GM18873 (cell line): ENCODE measurements at regions not wholly inside any gene's neighbourhood (a gene's known extent, or its start where the extent isn't known, plus 50 kb on each side); places are given as distances from the start of the nearest gene placed in this dataset.

Source experiments
- ATAC-seq: cut with Tn5 transposase; IDR thresholded peaks from one replicate; pipeline ENCODE4 v1.9.1; 2021; ENCODE audit warnings: mild to moderate bottlenecking, moderate library complexity, moderate number of reproducible peaks; ENCODE audit not compliant: unreplicated experiment, low FRiP score

DNA sequence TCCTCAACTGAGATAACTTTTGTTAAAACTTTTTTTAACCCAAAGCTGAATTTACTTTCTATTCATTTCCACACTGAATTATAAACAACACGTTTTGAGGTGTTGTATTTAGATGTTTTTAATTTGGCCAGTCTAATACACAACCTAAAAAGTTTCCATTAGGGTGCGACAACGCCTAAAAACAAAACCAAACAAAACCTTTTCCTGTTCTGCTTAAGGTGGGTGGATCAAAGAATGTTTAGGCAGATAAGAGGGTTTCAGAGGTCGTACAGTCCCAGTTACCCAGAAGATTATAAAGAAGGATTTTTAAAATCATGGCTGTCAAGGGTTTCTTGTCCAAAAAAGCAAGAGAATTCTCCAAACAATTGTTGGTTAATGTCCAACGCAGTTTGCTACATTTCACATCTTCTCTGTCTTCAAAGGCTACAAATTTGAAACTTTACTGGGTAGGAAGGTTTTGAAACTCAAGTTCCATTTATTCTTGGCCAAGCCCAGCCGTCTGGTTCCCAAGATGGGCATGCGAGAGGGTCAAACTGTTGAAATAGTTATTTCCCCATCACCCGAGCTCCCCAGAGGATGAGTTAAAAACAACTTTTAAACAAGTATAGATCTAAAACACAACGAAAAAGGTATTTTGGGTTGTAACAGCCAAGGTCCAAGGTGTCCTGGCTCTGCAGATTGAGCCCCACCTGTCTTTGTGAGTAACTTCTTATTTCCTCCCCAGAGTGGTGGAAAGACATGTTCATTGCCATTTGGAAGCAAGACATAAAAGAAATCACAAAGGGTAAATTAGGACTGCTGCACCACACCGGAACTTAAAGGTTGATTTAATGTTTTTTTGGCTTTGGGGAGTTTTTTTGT, 122.8 kb upstream of the MAP3K1 start:
- ATAC-seq: no peak

DNA sequence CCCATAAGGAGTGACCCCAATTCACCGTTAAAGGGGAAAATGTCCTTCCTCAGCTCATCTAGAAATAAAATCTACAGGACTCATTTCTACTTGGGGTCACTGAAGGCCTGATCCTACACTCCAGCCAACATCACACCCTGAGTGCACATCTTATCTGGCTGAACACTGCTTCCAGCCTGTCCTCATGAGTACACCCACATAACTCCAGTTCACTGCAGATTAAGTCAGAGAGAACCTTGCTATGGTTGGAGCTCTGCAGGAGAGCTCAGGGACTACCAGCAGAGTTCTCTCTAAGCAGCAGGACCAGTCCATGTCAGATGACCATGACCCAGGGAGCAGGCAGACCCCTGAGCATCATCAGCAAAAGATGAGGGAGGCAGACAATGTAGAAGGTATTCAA, 126.9 kb upstream of the MAP3K1 start:
- ATAC-seq: no peak

DNA sequence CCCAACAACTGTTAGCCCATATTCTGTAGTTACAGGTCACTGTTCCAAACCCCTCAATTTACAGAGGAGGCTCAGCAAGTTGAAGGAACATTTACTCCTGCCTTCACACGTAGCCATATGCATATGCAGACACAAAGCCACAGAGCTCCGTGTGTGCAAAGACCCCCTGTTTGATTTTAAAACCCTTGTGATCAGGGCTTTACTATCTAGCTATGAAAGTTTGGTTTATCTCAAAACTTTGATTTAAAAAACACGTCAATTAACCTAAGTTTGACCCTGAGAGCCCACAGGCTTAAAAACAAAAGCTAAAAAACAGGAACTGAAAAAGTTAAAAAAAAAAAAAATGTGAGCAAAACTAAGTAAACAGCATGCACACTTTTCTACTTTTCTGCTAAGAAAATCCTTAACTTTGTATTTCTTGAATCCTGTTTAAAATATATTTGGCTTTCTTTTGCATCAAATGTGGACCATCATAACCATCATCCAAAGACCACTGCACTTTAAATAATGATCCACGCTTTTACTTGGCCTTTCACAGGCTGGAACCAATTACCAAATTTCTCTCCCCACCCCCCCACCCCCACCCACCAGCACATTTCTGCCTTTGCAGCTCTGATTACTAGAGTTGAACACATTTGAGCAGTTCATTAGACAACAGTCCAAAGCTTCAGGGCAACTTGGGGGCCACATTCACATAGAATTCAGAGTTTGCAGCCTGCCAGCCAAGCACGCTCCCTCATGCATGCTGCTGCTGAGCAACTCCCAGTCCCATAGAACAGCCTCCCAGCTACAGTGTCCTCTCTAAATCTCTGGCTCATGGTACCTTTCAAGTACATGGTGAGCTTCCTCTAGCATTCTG, 128.8 kb upstream of the MAP3K1 start:
- peak; percentile 67 for ATAC-seq

DNA sequence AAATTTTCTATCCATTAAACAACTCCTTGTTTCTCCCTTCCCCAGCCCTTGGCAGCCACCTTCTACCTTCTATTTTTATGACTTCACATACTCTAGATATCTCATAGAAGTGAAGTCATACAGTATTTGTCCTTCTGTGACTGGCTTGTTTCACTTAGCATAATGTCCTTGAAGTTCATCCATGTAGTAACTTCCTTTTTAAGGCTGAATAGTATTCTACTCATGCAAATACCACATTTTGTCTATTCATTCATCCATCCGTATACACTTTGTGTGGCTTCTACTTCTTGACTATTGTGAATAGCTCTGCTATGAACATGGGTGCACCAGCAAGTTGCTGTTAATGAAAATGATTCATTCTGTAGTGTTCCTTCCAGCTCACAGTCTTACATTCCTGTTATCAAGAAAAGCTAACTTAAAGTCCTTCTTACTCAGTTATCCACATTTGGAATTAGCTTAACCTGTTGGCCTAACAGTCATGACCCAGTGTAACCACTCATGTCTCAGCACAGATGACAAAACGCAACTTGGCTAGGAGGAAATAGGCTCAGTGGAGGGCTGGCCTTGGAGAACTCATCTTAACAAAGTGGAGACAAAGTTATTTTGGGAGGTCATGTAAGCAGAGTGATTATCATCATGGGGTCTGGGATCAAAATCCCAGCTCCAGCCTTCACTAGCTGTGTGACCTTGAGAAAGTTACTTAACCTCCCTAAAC, 129.7 kb upstream of the MAP3K1 start:
- no peak for ATAC-seq

DNA sequence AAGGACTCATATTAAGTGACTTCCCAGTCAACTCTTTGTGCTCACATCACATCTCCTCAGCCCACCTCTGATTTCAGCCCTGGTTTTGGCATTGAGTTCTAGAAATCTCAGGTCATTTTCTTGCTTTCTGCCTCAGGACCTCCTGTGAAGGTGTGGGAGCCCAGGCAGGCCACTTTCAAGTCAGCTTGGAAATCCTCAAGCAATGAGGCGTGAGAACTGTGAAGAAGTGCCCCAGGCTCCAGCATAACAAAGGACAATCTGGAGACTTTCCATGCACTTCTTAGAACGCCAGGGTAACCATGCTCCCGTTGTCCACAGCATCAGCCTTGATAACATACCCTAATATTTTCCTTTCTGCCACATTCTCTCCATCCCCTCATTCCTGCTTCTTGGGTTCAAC, 131.2 kb upstream of the MAP3K1 start:
- ATAC-seq: no peak

DNA sequence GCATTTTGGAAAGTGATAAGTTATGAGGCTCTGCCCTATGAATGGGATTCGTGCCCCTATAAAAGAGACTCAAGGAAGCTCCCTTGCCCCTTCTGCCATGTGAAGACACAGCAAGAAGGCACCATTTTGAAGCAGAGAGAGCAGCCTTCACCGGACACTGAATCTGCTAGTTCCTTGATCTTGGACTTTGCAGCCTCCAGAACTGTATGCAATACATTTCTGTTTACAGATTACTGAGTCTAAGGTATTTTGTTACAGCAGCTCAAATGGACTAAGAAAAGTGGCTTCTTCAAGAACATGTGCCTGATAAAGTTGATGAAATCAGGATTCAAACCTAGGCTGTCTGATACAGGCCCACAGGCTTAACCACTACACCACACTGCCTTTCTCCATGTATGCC, 131.6 kb upstream of the MAP3K1 start:
- ATAC-seq: no peak

DNA sequence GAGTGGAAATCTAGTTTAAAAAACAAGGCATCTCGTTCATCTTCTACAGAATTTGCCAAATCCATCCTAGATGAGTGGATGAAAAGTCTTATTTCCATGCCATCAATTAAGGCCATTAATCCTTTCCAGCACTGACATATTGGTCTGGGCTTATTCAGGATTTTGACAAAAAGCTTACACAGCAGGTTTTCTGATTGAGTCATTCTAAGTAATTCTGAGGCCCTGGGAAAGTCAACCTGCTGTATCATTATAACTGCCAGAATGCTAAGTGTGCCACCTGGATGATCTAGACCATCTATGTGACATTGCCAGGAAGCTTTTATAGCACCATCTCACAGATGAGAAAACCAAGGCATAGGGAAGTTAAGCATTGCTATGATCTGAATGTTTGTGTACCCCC, 132.1 kb upstream of the MAP3K1 start:
- ATAC-seq: no peak

DNA sequence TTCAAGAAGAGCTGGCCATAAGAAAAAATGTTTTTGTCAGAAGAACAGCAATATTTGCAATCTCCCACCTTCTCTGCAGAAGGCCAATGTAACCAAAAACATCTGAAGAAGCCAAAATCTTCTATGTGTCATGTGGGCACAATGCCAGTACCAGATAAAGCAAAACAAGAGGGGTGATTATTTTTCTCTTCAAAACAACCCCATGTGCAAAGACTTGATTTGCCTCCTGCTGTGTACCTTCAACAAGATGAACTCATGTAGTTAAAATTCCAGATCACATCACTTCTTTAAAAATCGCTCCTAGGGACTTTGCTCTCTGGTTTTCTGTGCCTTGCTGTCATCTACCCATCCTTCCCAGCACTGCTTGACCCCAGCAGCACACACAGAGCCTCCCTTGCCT, 134.0 kb upstream of the MAP3K1 start:
- ATAC-seq: no peak

DNA sequence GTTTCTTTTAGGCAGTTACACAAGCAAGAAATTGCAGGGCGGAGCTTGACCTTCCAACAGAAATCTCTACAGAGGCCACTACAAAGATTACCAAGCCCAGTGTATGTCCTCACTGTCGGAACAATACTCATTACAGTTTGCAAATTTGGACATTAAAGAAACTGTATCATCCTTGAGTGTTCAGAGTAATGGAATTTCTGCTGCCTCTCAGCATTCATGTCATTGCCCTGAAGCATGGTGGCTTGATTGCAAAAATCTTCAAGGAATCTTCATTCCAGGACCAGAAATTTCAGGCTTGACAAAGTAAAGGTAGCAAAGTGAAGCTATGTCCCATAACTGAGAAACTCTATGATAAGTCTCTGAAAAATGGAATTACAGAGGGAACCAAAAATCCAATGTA, 134.6 kb upstream of the MAP3K1 start:
- no peak for ATAC-seq

DNA sequence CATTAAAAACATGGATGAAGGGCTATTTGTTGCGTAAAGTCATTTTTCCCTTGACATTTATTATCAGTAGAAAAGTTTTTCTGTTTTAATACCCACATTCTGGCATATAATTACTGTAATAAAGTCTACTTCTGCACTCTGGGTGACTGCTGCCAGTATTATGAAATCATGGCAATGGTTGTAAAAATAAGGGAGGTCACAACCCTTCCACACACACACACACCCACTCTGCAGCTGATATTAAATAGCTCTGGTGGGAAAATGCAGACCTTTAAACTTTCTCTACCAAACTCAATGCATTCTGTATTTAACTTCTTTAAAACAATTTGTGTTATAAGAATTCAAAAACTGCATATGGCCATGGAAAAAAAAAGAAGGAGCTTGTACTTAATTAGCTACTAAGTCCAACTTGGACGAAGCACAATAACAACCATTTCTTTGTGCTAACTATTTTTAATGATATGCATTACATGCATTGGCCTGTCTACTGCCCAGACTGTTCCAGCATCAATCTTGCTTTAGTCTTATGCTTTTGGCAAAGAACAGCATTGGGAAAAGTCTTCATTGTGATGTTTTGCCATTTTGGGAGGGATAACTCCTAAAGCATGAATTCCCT, 137.6 kb upstream of the MAP3K1 start:
- no peak for ATAC-seq

DNA sequence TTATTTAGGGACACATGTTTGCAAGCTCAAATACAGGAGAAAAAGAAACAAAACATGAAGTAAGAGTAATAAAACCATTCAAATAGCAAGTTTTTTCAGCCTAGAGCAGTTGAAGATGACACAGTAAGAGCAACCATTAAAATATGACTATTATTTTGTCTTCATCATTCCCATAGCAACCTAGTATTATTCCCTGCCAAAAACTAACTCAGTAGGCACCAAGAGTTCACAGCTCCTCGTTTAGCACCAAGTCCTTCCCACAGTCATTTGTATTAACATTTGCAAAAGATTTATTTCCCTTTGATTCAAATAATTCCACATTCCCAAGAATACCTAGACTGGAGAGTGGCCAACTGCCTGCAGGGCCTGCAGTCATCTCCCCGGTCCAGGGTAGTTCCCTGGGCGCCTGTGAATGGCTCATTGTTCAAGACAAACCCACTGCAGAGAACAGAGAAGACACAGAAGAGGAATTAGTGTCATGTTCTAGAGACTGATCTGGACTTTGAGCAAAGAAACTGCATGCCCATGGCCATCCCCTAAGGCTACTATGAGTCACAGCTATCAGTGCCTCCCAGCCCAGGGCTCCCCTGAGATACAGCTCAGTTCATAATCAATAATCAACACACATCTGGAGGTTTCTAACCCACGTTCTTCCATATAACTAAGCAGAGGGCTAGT, 139.1 kb upstream of the MAP3K1 start:
- no peak for ATAC-seq

DNA sequence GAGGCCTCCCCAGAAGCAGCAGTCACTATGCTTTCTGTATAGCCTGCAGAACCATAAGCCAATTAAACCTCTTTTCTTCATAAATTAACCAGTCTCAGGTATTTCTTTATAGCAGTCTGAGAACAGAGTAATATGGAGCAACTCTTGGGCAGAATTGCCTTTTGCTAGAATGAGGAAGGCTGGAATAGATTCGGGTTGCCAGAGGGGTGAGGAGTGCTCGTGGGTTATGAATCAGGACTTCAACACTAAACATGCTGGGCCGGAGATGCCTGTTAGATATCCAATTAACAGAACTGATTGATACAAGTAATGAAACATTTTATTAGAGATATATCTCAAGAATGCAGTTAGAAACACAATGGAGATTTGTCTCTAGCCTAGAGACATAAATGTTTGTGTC, 140.9 kb upstream of the MAP3K1 start:
- no peak for ATAC-seq

DNA sequence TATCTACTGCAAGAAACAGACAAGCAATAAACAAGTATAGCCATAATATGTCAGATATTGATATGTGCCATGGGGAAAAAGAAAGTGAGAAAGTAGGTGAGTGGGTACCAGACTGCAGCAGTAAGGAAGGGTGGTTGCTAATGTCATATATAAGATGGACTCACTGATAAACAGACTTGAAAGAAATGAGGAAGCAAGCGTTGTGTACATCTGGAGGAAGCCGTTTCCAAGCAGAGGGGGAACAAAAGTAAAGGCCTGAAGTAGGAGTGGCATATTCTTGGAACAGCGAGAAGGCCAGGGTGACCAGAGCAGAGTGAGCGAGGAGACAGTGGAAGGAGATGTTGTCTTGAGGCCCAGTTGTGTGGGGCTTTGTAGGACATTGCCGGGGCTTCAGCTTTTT, 142.2 kb upstream of the MAP3K1 start:
- ATAC-seq: no peak

DNA sequence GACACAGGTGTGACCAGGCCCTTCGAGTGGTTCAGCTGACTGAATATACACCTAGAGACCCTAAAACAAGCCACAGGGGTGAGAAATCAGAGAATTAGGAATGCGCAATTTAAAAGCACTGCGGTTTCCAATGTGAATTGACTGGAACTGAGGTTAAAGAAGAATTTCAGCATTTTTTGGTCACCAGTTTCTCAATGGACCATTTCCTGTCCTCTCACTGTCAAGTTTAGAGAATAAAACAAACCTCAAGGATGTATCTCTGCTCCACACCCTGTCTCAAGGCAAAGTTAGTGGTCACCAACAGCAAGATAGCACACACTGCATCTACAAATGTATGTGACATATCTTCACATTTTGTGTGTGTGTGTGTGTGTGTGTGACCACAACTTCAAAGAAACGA, 143.8 kb upstream of the MAP3K1 start:
- no peak for ATAC-seq

DNA sequence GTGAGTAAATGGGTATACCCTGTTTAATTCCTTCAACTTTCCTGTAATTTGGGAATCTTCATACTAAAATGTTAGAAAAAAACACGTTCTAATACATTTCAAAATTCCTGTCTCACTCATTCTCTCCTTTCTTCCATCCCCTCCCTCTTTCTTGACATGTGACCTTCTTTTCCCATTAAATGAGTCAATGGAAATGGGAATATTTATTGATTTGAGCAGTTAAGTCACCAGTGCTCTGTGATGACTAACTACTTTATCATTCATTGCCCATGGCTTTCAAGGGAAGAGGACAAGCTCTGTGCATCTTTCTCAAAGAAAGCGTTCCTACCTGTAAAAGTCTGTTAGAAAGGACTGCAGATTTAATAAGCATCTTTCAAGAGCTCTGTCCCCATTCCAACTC, 144.4 kb upstream of the MAP3K1 start:
- no peak for ATAC-seq

DNA sequence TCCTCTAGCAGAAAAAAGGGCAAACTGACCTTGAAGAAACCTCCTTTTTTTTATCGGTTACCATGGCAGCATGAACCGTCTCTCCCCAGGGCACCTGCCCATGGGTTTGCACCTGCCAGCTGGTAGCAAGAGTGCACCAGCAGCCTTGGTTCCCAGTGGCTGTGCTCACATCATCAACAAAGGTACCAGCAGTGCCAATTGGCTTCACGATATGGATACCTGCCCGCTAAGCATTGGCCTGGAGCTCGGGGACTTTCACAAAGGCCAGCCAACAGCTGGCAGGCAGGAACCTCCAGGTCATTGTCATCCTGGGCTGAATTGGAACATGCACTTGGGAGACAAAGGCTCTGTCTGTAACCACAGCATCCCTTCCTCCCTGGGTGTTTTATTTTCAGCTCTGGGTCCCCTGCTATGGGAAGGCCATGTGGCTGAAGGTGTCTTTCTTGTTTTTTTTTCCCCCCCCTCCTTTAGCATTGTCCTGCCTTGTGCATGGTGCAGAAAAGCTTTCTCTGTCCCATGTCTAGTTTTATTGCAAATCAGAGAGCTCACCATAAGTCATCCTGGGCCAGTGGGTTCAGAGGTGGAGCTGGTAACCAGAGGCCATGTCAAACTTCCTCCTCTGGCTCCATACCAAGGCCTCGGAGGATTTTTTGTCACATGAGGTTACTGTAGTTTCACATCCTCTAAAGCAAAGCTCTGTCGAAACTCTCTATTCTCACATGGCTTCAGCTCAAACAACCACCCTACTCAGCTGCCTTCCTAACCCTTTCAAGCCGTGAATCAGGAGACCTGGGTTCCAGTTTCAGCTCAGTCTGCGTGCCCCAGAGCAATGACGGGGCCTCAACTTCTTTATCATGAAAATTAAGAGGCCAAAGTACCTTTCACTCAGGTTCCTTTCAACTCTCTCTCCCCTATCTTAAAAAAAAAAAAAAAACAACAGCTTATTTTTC, 145.5 kb upstream of the MAP3K1 start:
- peak; percentile 99 for ATAC-seq

DNA sequence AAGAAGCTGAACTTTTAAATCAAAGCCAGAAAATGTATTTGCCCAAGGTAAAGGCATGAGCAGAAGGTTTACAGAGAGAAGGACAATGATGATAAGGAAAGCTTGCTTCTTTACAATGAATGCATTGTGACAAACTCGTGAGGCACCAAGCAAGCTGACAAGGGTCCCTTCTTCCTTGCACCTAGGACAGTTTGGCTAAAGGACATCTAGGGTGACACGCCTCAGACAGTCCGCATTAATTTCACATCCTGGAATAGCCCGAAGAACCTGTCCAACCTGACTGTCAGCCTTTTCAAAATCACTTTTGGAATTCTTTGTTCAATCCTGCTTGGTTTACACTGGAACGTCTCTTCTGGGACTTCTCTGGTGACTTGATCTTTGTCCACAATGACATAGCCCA, 146.4 kb upstream of the MAP3K1 start:
- ATAC-seq: no peak

DNA sequence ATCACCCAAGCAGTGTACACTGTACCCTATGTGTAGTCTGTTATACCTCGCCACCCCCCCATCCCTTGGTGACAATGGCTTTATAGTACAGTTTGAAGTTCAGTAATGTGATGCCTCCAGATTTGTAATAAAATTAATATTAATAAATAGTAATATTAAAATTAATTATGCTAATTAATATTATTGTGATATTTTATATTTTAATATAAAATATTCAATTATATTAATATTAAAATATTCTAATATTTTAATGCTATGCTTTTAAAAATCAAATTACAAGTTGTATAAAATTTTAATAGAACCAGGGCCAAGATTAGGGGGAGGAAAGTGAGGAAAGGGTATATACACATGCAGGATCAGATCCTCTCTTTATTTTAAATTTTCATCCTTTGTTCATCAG, 147.7 kb upstream of the MAP3K1 start:
- ATAC-seq: no peak

DNA sequence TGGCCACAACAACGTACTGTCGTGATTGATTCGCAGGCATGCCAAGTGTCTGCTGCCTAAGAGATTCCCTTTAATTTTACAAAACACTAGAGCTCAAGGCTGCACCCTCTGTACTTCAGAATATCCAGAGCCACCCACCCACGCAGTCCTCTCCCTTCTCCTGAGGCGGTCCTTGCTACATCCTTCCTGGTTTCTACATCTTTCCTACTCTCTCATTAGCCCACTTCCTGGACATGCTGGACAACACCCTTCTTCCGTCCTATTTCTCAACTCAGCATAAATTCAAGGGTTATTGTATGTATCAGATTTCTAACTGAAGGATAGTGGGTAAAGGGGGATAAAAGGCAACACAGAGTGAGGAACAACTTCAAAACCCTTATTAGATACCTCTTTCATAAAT, 148.4 kb upstream of the MAP3K1 start:
- no peak for ATAC-seq
